ENCODE measurements at regions not wholly inside any gene's neighbourhood (a gene's known extent, or its start where the extent isn't known, plus 50 kb on each side); places are given as distances from the start of the nearest gene placed in this dataset.
"Not testable (repeated sequence)": the region's sequence is repeated elsewhere in the genome, so short reads cannot be mapped to it uniquely, and the experiment has no call there.

DNA sequence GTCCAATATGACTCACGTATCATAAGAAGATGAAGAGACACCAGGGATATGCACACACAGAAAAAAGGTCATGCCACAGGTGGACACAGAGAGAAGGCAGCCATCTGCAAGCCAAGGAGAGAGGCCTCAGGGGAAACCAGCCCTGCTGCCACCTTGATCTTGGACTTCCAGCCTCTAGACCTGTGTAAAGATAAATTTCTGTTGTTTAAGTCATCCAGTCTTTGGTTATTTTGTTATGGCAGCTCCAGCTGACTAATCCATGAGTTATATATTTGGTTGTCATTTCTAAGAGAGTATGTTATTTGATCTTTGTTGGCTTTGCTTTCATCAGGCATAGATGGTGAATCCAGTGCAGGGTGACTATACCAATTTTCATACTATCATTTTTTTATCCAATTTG lies 130.2 kb upstream of the DAP start:
- Histone ChIP-seq H4K20me1 (ENCODE audit: insufficient read depth, low read length) (no peaks in the 10 kb centered on the region), H3K9ac (ENCODE audit: low read length) (no peak overlapping the region), H3K27ac (ENCODE audit: low read length) (no peak overlapping the region), H3K36me3 (replicated peaks; ENCODE audit: insufficient read depth, low read length) (no peaks in the 10 kb centered on the region), H3K27me3 (replicated peaks; ENCODE audit: insufficient read depth, low read length) (no peaks in the 10 kb centered on the region), H3K9me2 (replicated peaks; ENCODE audit: insufficient read depth, low read length) (no peaks in the 10 kb centered on the region), H3K79me2 (ENCODE audit: low read length) (no peaks in the 10 kb centered on the region), H3K4me1 (ENCODE audit: low read length) (no peaks in the 10 kb centered on the region), H2AFZ (ENCODE audit: low read length) (no peak overlapping the region), H3F3A (ENCODE audit: insufficient read depth, low read length) (no peaks in the 10 kb centered on the region), H3K4me3 (ENCODE audit: low read length) (no peak overlapping the region), H3K9me3 (replicated peaks; ENCODE audit: insufficient read depth, low read length) (no peaks in the 10 kb centered on the region), H3K4me2 (ENCODE audit: low read depth, low read length) (no peak overlapping the region)
- DNase-seq = no peak
- TF ChIP-seq, protein P1, sequence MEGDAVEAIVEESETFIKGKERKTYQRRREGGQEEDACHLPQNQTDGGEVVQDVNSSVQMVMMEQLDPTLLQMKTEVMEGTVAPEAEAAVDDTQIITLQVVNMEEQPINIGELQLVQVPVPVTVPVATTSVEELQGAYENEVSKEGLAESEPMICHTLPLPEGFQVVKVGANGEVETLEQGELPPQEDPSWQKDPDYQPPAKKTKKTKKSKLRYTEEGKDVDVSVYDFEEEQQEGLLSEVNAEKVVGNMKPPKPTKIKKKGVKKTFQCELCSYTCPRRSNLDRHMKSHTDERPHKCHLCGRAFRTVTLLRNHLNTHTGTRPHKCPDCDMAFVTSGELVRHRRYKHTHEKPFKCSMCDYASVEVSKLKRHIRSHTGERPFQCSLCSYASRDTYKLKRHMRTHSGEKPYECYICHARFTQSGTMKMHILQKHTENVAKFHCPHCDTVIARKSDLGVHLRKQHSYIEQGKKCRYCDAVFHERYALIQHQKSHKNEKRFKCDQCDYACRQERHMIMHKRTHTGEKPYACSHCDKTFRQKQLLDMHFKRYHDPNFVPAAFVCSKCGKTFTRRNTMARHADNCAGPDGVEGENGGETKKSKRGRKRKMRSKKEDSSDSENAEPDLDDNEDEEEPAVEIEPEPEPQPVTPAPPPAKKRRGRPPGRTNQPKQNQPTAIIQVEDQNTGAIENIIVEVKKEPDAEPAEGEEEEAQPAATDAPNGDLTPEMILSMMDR (IDR thresholded peaks at IDR 0.05; ENCODE audit: low read length) = no peak
- TF ChIP-seq EZH2 (optimal IDR thresholded peaks at IDR 0.05; ENCODE audit: low read depth, low read length) (no peak), EZH2phosphoT487 (IDR thresholded peaks at IDR 0.05; ENCODE audit: low read length) (no peak)

DNA sequence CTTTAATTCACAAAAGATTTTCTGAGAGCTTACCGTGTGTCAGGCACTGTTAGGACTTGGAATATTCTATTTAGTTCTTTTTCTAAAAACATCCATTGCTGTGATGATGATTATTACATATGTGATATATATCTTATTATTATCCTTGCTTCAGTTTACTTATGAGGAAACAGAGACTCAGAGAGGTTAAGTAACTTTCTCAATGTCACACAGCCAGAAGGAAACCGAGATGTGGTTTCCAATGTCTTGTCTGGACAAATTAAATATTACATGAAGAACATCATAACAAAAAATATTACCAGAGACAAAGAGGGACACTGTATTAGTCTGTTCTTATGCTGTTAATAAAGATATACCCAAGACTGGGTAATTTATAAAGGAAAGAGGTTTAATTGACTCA lies 125.5 kb upstream of the DAP start:
- H2AFZ ChIP-seq (ENCODE audit: low read length) = no peak overlapping the region
- H3K4me3 ChIP-seq (ENCODE audit: low read length) = no peak overlapping the region
- H3K79me2 ChIP-seq (ENCODE audit: low read length) = no peaks in the 10 kb centered on the region
- no peak overlapping the region for H3K4me2 ChIP-seq (ENCODE audit: low read depth, low read length)
- H3F3A ChIP-seq (ENCODE audit: insufficient read depth, low read length) = no peaks in the 10 kb centered on the region
- H3K27me3 ChIP-seq (replicated peaks; ENCODE audit: insufficient read depth, low read length) = no peaks in the 10 kb centered on the region
- TF ChIP-seq EZH2phosphoT487 (IDR thresholded peaks at IDR 0.05; ENCODE audit: low read length) (no peak), EZH2 (optimal IDR thresholded peaks at IDR 0.05; ENCODE audit: low read depth, low read length) (no peak)
- TF ChIP-seq, protein P1 (IDR thresholded peaks at IDR 0.05; ENCODE audit: low read length) = no peak
- no peaks in the 10 kb centered on the region for H3K4me1 ChIP-seq (ENCODE audit: low read length)
- H3K9me2 ChIP-seq (replicated peaks; ENCODE audit: insufficient read depth, low read length) = no peaks in the 10 kb centered on the region
- H3K9me3 ChIP-seq (replicated peaks; ENCODE audit: insufficient read depth, low read length) = no peaks in the 10 kb centered on the region
- H3K27ac ChIP-seq (ENCODE audit: low read length) = no peak overlapping the region
- DNase-seq = no peak
- no peaks in the 10 kb centered on the region for H4K20me1 ChIP-seq (ENCODE audit: insufficient read depth, low read length)
- H3K36me3 ChIP-seq (replicated peaks; ENCODE audit: insufficient read depth, low read length) = no peaks in the 10 kb centered on the region
- H3K9ac ChIP-seq (ENCODE audit: low read length) = no peak overlapping the region

DNA sequence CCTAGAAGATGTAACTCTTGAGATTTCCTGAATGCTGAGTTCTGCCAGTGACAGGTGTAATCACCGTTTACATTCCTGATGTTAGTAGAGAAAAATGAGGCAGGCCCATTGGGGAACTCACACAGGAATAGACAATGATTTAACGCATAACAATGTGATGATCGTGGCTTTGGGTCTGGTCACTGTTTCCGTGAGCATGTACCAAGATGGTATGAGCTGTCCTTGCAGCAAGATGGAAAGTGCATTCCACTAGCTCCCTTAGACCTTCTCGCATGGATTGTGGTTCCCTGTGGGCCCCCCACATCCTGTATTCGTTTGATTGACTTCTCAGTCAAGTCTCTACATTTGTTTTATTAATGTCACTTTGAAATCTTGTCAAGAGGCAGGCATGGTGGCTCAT lies 124.0 kb upstream of the DAP start:
- H3K9ac ChIP-seq (ENCODE audit: low read length) = no peak overlapping the region
- H3K79me2 ChIP-seq (ENCODE audit: low read length) = no peaks in the 10 kb centered on the region
- H3F3A ChIP-seq (ENCODE audit: insufficient read depth, low read length) = no peaks in the 10 kb centered on the region
- no peaks in the 10 kb centered on the region for H3K4me1 ChIP-seq (ENCODE audit: low read length)
- no peaks in the 10 kb centered on the region for H3K27me3 ChIP-seq (replicated peaks; ENCODE audit: insufficient read depth, low read length)
- no peak overlapping the region for H3K4me2 ChIP-seq (ENCODE audit: low read depth, low read length)
- no peak overlapping the region for H3K27ac ChIP-seq (ENCODE audit: low read length)
- no peaks in the 10 kb centered on the region for H3K9me3 ChIP-seq (replicated peaks; ENCODE audit: insufficient read depth, low read length)
- no peaks in the 10 kb centered on the region for H3K9me2 ChIP-seq (replicated peaks; ENCODE audit: insufficient read depth, low read length)
- H4K20me1 ChIP-seq (ENCODE audit: insufficient read depth, low read length) = no peaks in the 10 kb centered on the region
- TF ChIP-seq EZH2phosphoT487 (IDR thresholded peaks at IDR 0.05; ENCODE audit: low read length) = no peak
- TF ChIP-seq, protein P1 (IDR thresholded peaks at IDR 0.05; ENCODE audit: low read length) = no peak
- TF ChIP-seq EZH2 (optimal IDR thresholded peaks at IDR 0.05; ENCODE audit: low read depth, low read length) = no peak
- no peak overlapping the region for H3K4me3 ChIP-seq (ENCODE audit: low read length)
- no peaks in the 10 kb centered on the region for H3K36me3 ChIP-seq (replicated peaks; ENCODE audit: insufficient read depth, low read length)
- DNase-seq = no peak
- H2AFZ ChIP-seq (ENCODE audit: low read length) = no peak overlapping the region

DNA sequence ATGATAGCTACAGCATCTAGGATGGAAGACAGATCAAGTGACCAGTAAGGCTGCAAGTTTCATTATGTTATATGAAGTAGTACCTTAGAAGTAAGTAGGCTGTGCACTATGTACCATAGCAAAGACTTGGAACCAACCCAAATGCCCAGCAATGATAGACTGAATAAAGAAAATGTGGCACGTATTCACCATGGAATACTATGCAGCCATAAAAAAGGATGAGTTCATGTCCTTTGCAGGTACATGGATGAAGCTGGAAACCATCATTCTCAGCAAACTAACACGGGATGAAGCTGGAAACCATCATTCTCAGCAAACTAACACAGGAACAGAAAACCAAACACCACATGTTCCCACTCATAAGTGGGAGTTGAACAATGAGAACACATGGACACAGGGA lies 122.9 kb upstream of the DAP start:
- H3K4me3 ChIP-seq (ENCODE audit: low read length); H3K4me2 ChIP-seq (ENCODE audit: low read depth, low read length); H3K36me3 ChIP-seq (replicated peaks; ENCODE audit: insufficient read depth, low read length); H3F3A ChIP-seq (ENCODE audit: insufficient read depth, low read length); H3K9ac ChIP-seq (ENCODE audit: low read length); DNase-seq; H3K9me2 ChIP-seq (replicated peaks; ENCODE audit: insufficient read depth, low read length); H3K27ac ChIP-seq (ENCODE audit: low read length); H3K9me3 ChIP-seq (replicated peaks; ENCODE audit: insufficient read depth, low read length); H3K79me2 ChIP-seq (ENCODE audit: low read length); H2AFZ ChIP-seq (ENCODE audit: low read length); H3K4me1 ChIP-seq (ENCODE audit: low read length); H3K27me3 ChIP-seq (replicated peaks; ENCODE audit: insufficient read depth, low read length); H4K20me1 ChIP-seq (ENCODE audit: insufficient read depth, low read length): not testable (repeated sequence)

Measured in MM.1S (cell line).